DOHH2 (cell line): ENCODE measurements at regions not wholly inside any gene's neighbourhood (a gene's known extent, or its start where the extent isn't known, plus 50 kb on each side); places are given as distances from the start of the nearest gene placed in this dataset.

Experiments
- H3F3A ChIP-seq: fragments of 200-600 bp; sonication (generic), shearing (Covaris generic); 2 replicates; pipeline ENCODE4 v1.6.0; 2016; ENCODE audit warnings: antibody characterized with exemption, mild to moderate bottlenecking; ENCODE audit not compliant: control insufficient read depth, insufficient read depth
- H3K27ac ChIP-seq: fragments of 200-600 bp; sonication (generic); 2 replicates; pipeline ENCODE4 v1.5.1; 2014; ENCODE audit warnings: low read depth, mild to moderate bottlenecking, low read length, moderate library complexity
- H3K27me3 ChIP-seq: fragments of 200-600 bp; sonication (generic); 2 replicates; pipeline ENCODE4 v1.6.1; 2014; ENCODE audit warnings: mild to moderate bottlenecking, low read length, mixed read lengths; ENCODE audit not compliant: control insufficient read depth
- H3K36me3 ChIP-seq: fragments of 200-600 bp; sonication (generic); 2 replicates; pipeline ENCODE4 v1.6.1; 2014; ENCODE audit warnings: mild to moderate bottlenecking, low read length, moderate library complexity, mixed read lengths; ENCODE audit not compliant: control insufficient read depth
- H3K4me1 ChIP-seq: fragments of 200-600 bp; sonication (generic); 2 replicates; pipeline ENCODE4 v1.6.1; 2014; ENCODE audit warnings: mild to moderate bottlenecking, low read length, mixed read lengths; ENCODE audit not compliant: control insufficient read depth
- H3K4me2 ChIP-seq: fragments of 200-600 bp; sonication (generic); 2 replicates; pipeline ENCODE4 v1.6.0; 2014; ENCODE audit warnings: mild to moderate bottlenecking, low read length, moderate library complexity
- H3K4me3 ChIP-seq: fragments of 200-600 bp; sonication (generic); 2 replicates; pipeline ENCODE4 v1.5.1; 2014; ENCODE audit warnings: mild to moderate bottlenecking, low read length, mixed read lengths
- H3K79me2 ChIP-seq: fragments of 200-600 bp; sonication (generic); 2 replicates; pipeline ENCODE4 v1.6.1; 2014; ENCODE audit warnings: mild to moderate bottlenecking, low read length, mixed read lengths; ENCODE audit not compliant: control insufficient read depth
- H3K9me2 ChIP-seq: fragments of 200-600 bp; sonication (generic); replicated peaks from 2 replicates; pipeline ENCODE4 v1.6.1; 2014; ENCODE audit warnings: mild to moderate bottlenecking, low read length, mixed read lengths; ENCODE audit not compliant: control insufficient read depth
- H3K9me3 ChIP-seq: fragments of 200-600 bp; sonication (generic); 2 replicates; pipeline ENCODE4 v1.6.1; 2014; ENCODE audit warnings: antibody characterized with exemption, low read length, mixed read lengths; ENCODE audit not compliant: control insufficient read depth, insufficient read depth
- H4K20me1 ChIP-seq: fragments of 200-600 bp; sonication (generic); 2 replicates; pipeline ENCODE4 v1.6.0; 2014; ENCODE audit warnings: low read depth, mild to moderate bottlenecking, antibody characterized with exemption, low read length, moderate library complexity; ENCODE audit not compliant: control insufficient read depth, insufficient read depth
- CTCF ChIP-seq: fragments of 200-600 bp; sonication (generic); IDR thresholded peaks from one replicate; pipeline ENCODE4 v1.5.1; 2014; ENCODE audit warnings: antibody characterized with exemption, mild to moderate bottlenecking, low read depth, low read length; ENCODE audit not compliant: poor library complexity, severe bottlenecking
- EZH2phosphoT487 ChIP-seq: fragments of 200-600 bp; sonication (generic); IDR thresholded peaks from 2 replicates; pipeline ENCODE4 v1.6.1; 2017; ENCODE audit warnings: borderline replicate concordance, mild to moderate bottlenecking, antibody characterized with exemption, low read length, moderate library complexity, mixed read lengths

- no peak overlapping the region for H3K27ac ChIP-seq
- H4K20me1 ChIP-seq: no peaks in the 10 kb centered on the region
- H3K4me1 ChIP-seq: no peaks in the 10 kb centered on the region
- H3K4me2 ChIP-seq: no peak overlapping the region
- TF ChIP-seq CTCF (no peak), EZH2phosphoT487 (no peak)
- no peaks in the 10 kb centered on the region for H3F3A ChIP-seq
- H3K4me3 ChIP-seq: no peak overlapping the region
- H3K9me2 ChIP-seq: no peaks in the 10 kb centered on the region
- no peaks in the 10 kb centered on the region for H3K9me3 ChIP-seq
- no peaks in the 10 kb centered on the region for H3K27me3 ChIP-seq
- no peaks in the 10 kb centered on the region for H3K79me2 ChIP-seq
- no peaks in the 10 kb centered on the region for H3K36me3 ChIP-seq
These were observed 77.4 kb upstream of the ADAMTS16 start for GRCh38 chr5:5062525-5063302.

- Histone ChIP-seq H3K9me2 (no peaks in the 10 kb centered on the region), H3K79me2 (no peaks in the 10 kb centered on the region), H4K20me1 (no peaks in the 10 kb centered on the region), H3K27ac (no peak overlapping the region), H3K9me3 (no peaks in the 10 kb centered on the region), H3F3A (no peaks in the 10 kb centered on the region), H3K4me2 (no peak overlapping the region), H3K4me1 (no peaks in the 10 kb centered on the region), H3K36me3 (no peaks in the 10 kb centered on the region), H3K4me3 (no peak overlapping the region), H3K27me3 (no peaks in the 10 kb centered on the region)
- TF ChIP-seq EZH2phosphoT487 (no peak), CTCF (no peak)
These were observed 76.6 kb upstream of the ADAMTS16 start for GRCh38 chr5:5063533-5063953.

- Histone ChIP-seq H3K27ac (no peak overlapping the region), H3K79me2 (no peaks in the 10 kb centered on the region), H3K9me3 (no peaks in the 10 kb centered on the region), H3F3A (no peaks in the 10 kb centered on the region), H3K4me1 (no peaks in the 10 kb centered on the region), H3K27me3 (no peaks in the 10 kb centered on the region), H3K4me3 (no peak overlapping the region), H3K9me2 (no peaks in the 10 kb centered on the region), H3K4me2 (no peak overlapping the region), H3K36me3 (no peaks in the 10 kb centered on the region), H4K20me1 (no peaks in the 10 kb centered on the region)
- TF ChIP-seq CTCF (no peak), EZH2phosphoT487 (no peak)
These were observed 74.7 kb upstream of the ADAMTS16 start for GRCh38 chr5:5065472-5065871.
